DMS 273 (cell line): ENCODE measurements at regions not wholly inside any gene's neighbourhood (a gene's known extent, or its start where the extent isn't known, plus 50 kb on each side); places are given as distances from the start of the nearest gene placed in this dataset.

ENCODE experiments used
- DNase-seq: peaks from one replicate; lab custom pipeline; 2025; ENCODE audit not compliant: unreplicated experiment; lab: John Stamatoyannopoulos, UW

DNA sequence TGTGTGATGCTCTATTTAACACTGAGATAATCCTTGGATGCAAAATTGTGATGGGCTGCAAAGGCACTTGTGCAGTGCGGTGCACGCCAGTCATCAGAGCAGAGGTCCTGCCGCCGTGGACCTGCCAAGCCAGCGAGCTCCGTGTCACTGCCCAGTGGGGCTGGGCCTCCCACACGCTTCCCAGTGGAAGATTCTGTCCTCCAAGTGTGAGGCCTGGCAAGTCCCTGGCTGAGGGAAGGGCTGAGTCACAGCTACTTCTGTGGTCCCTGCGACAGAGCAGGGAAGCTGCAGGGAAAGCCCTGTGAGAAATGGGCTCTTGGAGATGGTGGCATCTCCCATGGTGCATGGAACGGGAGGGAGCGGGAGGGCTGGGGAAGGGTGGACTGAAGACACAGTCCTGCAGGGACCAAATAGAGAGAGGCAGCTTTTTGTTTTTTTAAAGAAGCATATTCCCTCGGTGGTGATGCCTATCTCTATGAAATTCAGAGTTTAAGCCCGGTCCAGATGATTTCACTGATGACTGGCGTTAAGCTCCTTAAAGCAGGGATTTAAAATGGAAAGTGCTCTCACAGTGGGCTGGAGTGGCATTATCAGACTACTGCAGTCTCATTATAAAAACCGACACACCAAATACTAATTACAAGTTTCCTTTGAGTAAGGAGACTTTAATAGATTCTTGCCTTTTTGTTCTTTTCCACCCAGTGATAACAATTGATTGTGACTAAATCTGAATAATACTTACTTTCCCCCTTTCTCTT, 413.7 kb downstream of the QKI start:
- DNase-seq, result no peak

DNA sequence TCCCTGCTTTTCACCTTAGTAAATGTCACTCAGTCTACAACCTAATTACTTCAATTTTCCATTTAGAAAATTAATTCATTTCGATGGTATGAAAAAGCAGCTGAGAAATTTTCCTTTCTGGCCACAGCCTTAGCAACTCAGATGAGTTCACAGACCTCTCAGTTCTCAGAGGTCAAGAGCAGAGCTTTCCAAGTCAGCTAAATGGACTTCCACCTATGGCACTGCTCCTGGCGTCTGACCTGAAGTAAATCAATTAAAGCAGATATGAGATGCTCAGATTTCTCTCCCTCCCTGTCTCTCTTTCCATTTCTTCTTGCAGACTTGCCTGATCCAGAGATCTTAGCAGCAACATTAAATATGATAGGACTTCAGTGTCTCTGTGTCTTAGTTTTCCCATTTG, 412.6 kb downstream of the QKI start:
- no peak for DNase-seq

DNA sequence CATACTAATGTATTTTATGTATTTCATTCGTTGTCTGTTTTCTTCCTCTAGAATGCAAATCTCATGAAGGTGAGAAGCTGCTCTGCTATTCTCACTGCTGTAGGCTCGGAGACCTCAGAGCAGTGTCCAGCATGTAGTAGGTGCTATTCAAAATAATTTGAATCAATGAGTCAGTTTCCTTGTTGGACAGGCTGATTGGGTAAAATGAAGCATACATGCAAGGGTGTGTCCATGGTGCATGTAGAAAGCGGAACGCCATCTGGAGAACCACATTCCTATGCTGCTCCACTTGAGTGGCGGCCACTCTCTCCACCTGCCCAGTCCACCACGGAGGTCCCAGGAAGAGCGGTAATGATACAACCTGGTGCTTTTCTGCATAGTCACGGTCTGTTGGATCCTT, 412.1 kb downstream of the QKI start:
- DNase-seq, result no peak

DNA sequence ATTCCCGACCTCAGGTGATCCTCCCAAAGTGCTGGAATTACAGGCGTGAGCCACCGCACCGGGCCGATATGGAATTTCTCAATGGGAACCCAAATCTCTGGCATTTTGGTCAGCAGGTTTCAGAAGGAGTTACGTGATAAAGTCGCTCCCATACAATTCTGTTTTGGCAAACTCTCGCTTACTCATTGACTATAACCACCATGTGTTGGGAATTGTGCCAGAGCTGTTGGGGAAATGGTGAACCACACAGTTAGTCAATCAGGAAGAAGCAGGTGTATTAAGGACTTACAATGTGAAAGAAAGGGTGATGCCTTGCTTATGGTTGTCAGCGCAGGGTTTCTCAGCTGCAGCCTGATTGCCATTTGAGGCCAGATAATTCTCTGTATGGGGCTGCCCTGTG, 410.5 kb downstream of the QKI start:
- DNase-seq, result no peak

DNA sequence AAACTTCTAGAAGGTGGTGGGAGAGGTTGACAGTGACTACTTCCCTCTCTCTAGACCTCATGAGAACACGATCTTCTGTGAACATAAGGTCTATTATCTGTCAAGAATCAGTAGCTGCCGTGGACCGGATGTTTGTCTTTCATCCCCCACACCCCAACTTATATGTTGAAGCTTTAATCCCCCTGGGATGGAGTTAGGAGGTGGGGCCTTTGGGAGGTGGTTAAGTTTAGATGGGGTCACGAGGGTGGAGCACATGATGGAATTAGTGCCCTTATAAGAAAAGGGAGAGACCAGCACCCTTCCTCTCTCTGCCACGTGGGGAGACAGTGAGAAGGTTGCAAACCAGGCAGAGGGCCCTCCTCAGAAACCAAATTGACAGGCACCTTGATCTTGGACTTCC, 409.1 kb downstream of the QKI start:
- no peak for DNase-seq

DNA sequence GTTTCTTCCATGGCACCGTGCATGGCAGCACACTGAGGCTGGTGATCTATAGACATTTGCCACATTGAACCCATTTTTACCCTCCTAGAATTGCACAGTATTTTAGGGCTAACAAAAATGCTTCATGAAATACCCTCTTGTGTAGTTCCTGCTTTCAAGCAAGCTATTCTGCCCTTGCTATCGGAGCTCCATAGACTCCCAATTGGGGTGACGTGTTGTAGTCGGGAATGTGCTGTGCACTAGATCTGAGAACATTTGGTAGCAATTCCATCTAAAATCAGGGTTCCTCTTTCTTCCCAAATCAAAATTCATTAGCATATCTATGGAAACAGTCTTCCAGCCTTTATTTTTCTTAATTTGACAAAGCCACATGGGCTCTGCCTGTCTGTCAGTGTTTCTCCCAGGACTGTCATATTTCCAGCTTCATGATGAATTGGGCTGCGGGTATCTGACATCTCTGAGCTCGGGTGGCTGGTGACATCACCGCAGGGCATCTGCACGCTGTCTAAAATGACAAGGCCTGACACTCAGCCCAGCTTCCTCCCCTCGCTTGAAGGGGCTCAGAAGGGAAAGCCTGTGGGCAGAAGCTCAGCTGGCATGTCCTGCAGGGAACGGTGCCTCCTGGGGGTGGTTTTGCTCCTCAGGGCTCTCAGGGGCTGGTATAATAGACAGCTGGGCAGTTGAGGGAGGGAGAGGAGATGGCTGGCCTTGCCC, 406.4 kb downstream of the QKI start:
- no peak for DNase-seq

DNA sequence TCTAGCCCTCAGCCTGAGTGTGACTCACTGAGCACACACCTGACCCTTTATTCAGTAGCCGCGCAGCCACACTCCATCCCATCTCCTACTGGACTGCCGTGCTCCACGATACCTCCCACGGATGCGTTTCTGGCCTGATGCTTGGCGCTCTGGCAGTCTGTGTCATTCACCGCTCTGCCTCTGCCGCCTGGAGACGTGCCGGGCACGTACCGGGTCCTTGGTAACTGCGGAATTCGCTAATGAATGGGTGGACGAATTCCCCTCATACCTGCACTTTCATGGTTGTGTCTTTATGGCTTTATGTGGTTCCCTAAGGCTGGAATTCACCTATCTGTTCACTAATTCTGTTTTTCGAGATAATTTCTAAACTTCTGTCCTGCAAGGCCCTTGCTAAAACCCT, 405.7 kb downstream of the QKI start:
- no peak for DNase-seq

DNA sequence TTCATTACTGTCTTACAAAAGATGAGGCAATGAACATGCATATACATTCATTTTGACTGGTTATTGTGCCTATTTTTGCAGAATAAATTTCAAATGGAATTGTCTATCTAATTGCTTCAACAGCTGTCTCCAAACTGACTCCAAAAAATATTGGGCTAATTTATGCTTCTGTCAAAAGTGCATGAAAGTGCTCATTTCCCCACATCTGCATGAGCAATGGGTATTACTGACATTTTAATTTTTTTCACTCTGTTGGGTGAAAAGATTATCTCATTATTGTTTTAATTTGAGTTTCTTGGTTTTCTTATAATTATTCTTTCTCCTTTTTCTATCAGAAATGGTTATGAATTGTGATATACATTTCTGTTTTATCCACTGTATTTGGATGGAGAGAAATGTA, 404.2 kb downstream of the QKI start:
- no peak for DNase-seq

DNA sequence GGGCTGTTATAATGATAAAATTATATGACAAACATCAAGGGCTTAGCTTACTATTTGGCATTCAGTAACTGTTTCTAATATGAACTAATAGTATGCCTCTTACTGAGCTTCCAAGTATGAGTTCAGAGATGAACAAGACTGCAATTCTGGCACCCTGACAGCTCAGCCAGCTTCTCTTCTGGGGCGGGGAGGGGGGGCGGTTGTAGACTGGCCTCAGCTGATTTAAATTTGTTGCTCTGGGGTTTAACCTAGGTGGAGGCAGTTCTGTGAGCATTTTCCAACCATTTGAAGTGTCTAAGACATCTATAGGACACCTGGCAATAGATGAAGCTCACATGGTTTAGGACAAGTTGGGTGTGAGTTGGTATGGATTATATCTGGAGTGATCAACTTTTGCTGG, 401.9 kb downstream of the QKI start:
- DNase-seq, result no peak

DNA sequence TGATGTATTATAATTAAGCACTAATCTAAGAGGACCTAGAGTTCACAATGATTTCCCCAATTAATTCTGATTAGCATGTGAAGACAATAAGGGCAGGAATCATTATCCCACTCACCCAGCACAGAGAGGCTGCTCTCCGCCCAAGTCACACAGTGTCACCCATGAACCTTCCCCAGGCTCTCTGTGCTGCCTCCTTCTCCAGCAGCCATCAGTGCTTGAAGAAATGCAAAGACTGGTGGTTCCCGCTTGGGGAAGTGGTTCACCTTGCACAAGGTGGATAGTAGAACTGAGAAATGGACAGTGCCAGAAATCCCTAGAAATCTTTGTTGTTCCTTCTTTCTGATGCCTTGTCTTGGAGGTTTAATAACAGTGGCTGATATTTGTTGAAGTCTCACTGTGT, 401.3 kb downstream of the QKI start:
- no peak for DNase-seq

DNA sequence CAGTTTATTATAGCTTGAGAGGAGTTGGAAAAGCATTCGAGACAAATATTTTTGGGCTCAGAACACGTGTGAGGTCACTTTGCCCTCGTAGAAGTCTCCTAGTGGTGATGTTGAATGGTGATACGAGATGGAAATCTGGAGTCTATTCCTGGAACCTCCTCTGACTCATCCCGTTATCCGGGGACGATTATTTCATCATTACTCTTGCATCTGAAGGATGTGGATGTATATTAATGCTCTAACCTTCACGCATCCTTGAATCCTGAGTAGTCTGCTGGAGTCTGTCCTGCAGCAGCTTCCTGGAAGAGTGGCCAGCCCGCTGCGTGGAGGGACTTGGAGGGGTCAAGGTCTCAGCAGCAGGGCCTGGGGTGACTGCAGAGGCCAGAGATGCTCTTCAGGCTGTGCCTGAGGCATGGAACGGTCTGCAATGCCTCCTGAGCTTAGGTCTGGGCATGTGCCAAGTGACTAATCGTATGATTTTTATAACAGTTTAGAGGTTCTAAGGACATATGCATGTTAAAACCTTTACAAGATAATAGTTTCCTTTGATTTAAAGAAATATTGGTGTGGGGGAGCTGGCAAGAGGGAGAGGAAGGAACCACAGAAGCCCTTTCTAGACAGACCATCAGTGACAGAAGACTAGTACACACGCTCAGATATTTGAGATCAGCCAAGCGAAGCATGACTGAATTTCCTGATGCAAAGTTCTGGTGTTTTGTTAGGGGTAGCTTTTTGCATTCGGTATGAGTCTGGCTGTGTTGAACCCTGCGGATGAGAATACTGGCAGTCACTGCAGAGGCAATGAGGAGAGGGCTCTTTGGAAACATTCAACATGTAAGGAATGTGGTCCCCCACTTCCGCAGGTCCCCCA, 400.2 kb downstream of the QKI start:
- no peak for DNase-seq

DNA sequence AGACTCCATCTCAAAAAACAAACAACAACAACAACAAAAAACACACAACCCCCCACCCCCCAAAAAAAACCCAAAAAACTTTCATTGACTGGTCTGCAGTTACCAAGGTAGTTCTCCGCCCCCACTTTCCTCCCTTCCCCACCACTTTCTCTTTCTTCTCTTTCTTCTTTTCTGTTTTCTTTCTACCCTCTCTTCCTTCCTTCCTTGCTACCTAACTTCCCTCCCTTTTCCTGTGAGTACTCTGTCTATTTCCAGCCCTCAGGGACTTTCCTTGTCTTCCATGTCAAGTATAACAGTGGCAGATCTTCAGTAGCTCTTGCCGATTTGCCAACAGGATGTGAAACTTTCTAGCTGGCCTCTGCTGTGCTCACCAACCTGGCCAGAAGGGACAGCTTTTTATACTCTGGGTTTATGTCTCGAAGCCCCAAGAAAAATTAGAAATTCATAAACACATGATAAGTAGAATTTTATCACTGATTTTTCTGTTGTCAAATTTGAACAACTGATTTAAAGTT, 399.5 kb downstream of the QKI start:
- DNase-seq, result no peak

DNA sequence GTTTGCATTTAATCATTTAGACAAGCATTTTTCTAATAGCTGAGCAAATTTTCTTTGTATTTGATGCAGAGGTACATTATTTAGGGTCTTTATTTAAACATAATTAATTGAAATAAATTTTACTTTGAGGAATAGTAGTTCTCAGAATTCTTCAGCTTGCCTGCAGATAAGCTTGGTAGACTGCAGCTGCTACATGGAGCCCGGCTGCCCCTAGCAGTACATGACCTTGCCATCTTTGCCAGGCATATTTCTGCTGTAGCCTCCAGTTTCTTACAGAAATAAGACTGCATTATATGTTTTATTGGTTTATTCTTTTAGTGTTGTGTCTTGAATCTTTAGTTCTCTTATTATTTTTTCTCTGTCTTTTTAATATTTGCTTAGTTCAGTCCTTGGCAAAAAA, 396.8 kb downstream of the QKI start:
- DNase-seq, result no peak

DNA sequence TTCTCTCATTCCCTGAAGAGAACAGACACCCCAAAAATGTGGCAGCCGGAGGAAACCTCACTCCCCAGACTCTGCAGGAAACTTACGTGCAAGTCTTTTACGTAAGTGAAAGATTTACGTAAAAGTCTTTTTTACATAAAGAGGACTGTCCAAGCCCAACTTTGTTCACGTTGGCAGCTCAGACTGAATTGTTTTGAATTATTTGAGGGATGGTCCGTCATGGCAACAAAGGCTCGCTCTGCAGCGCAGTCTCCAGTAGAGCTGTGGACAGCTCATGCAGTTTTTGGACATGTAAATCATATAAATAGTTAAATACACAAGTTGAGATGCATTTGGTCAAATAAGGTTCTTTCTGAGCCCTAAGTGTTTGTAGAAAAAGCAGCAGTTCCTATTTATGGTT, 394.8 kb downstream of the QKI start:
- DNase-seq, result no peak

DNA sequence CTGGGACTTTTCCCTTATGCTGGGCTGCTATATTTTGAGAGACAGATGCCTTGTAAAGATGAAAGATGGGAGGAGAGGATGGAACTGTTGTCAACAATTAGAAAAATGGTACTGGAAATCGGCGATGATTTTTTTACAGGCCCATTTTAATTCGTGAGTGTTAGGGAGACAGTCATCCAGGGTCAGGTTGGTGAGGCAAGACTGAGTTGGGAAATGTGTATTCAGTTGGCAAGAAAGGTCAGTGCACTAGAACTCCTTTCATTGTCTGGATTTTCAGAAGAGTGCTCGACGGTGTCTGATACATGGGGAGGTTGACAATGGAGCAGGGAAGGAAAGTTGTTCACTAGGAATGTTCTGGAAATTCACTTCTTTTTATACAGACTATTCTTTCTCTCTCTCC, 394.4 kb downstream of the QKI start:
- no peak for DNase-seq

DNA sequence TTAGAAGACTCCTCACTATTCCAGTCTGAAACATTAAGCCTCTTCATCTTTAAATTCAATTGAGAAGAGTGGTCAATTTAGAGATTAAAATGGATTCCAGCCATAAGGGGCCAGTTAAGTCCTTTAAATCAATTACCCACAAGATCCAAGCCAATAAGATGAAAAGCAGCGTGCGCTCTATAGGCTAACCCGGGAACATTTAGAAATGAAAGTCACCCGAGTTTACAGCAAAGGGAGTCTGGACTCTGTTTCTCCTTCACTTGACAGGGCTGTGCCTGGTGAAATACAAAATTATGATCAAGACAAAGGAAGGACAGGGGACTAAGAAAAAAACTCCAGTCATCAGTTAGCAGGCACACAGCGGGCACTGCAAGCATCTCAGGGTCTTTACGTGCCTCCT, 393.7 kb downstream of the QKI start:
- DNase-seq, result no peak

DNA sequence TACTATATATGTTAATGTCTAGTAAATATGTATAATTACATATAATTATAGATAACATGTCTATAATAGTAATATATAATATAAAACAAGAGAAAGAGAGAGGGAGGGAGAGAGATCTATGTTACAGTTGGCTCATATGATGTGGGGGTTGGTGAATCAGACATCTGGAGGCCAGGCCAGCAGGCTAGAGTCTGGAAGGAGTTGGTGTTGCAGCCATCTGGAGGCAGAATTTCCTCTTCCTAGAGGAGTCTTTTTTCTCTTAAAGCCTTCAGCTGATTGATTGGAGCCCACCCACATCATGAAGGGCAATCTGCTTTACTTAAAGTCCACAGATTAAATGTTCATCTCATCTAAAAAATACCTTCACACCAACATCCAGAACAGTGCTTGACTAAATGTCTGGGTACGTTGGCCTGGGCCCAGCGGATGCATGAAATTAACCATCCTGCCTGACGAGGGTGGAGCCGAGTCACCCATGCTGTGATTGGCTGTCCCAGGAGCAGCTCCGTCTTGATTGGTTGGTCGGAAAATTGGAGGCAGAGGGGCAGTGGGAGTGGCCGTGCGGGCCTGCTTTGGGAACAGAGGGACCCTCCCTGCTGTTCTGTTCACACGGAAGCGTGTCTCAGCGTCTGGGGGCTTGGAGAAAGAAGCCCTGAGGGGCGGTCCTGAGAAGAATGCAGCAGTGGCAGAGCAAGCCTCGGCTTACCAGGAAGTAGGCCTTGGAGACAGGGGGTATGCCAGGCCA, 392.4 kb downstream of the QKI start:
- DNase-seq, result peak; percentile 60

DNA sequence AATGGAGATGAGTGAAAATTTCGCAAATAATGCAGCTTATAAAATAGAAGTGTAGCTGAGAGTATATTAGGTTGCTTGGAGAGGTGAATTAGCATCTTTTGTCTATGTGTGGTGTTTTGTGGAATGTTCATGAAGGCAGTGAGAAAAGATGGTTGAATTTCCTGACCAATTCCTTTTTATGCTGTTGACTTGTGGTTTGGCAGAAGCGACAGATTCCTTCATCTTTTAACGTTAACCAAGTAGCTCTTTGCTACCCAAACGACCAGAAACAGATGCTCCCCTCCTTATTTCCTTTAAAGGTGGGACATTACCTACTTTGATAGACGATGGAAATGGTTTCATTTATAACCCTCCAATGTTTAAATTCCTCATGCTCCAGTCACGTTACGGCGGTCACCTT, 390.5 kb downstream of the QKI start:
- no peak for DNase-seq

DNA sequence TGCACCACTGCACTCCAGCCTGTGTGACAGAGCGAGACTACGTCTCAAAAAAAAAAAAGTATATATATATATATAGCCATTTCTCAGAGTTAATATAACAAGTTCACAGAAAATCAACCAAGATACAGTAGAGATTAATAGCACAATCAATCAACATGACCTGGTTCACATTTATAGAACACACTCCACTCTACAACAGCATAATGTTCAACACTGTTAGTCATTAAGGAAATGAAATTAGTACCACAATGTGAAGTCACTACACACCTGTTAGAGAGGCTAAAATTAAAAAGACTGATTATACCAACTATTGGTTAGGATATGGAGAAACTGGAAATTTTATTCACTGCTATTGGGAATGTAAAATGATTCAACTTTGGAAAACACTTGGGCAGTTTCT, 387.7 kb downstream of the QKI start:
- no peak for DNase-seq

DNA sequence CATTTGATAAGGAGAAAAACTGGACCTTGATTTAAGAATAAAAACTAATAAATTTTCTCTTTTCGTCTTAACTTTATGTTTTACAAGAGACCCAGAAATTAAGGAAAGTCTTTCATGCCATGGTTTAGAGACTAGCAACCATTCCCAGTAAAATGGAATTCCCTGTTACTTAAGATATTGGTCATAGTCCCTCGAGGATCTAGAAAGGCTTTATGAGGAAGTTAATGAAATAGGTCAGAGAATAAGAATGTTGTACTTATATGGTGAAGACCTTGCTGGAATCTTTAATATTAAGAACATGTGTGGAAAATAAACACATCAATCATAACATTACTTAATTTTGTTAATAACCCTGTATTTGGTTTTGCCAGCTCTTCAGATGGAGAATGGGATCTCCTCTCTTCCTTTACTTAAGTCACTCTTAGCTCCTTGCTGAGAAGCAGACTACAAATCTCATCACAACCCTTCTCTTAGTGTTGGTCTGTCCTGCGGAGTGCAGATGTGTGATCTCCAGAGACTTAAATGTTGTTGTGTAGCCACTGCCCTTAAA, 382.9 kb downstream of the QKI start:
- no peak for DNase-seq
